ENCODE measurements at regions not wholly inside any gene's neighbourhood (a gene's known extent, or its start where the extent isn't known, plus 50 kb on each side); places are given as distances from the start of the nearest gene placed in this dataset.

DNA sequence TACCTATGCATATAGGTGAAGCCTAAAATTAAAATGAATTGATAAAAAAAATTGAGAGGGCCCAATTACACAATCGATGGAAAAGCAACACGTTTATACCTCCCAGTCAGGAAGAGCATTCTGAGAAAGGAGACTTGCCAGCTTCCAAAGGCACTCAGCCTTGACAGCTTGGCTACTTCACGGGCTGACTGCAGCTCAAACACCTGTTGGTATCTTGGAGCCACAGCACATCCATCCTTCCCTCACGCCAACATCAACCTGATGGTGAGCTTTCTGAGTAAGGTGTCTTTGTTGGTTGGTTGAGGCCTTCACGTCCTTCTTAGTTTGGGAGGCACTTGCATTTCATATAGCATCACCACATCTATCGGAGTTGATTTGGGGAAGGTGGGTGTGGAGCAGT lies 598.9 kb upstream of the DIPK2B start:
- Histone ChIP-seq H3K27me3 (no peaks in the 10 kb centered on the region), H3K36me3 (no peaks in the 10 kb centered on the region), H3K4me1 (no peaks in the 10 kb centered on the region), H3K9me3 (no peaks in the 10 kb centered on the region), H3K27ac (no peak overlapping the region), H3K4me3 (no peak overlapping the region)
- intact Hi-C loops (cut with DNase I; ENCODE audit: low total_unique reads) = no loop called here
- TF ChIP-seq, protein P1, sequence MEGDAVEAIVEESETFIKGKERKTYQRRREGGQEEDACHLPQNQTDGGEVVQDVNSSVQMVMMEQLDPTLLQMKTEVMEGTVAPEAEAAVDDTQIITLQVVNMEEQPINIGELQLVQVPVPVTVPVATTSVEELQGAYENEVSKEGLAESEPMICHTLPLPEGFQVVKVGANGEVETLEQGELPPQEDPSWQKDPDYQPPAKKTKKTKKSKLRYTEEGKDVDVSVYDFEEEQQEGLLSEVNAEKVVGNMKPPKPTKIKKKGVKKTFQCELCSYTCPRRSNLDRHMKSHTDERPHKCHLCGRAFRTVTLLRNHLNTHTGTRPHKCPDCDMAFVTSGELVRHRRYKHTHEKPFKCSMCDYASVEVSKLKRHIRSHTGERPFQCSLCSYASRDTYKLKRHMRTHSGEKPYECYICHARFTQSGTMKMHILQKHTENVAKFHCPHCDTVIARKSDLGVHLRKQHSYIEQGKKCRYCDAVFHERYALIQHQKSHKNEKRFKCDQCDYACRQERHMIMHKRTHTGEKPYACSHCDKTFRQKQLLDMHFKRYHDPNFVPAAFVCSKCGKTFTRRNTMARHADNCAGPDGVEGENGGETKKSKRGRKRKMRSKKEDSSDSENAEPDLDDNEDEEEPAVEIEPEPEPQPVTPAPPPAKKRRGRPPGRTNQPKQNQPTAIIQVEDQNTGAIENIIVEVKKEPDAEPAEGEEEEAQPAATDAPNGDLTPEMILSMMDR (IDR thresholded peaks at IDR 0.05) = no peak
- no peak for TF ChIP-seq POLR2A (IDR thresholded peaks at IDR 0.05)
- no peak for DNase-seq

DNA sequence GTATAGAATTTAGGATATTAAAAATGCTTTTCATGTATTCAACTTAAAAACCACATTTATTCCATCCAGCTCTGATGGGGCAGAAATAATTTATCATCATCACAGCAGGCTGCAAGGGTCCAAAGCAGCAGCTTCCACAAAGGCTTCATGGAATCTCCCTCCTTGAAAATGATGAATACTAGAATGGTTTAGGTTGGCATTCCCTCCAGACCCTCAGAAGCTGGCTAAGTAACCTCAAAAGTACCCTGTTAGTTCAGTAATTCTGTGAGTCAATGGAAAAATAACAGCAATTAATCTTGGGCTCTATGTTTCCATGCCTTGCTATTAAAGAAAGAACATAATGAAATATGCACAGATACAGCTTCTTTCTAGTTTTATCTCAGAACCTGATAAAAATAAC lies 594.9 kb upstream of the DIPK2B start:
- H3K4me1 ChIP-seq = no peaks in the 10 kb centered on the region
- no peaks in the 10 kb centered on the region for H3K9me3 ChIP-seq
- TF ChIP-seq, protein P1 (IDR thresholded peaks at IDR 0.05) = no peak
- no peak for TF ChIP-seq POLR2A (IDR thresholded peaks at IDR 0.05)
- H3K36me3 ChIP-seq = no peaks in the 10 kb centered on the region
- intact Hi-C loops (cut with DNase I; ENCODE audit: low total_unique reads) = no loop called here
- H3K27me3 ChIP-seq = no peaks in the 10 kb centered on the region
- no peak for DNase-seq
- H3K4me3 ChIP-seq = no peak overlapping the region
- H3K27ac ChIP-seq = no peak overlapping the region

DNA sequence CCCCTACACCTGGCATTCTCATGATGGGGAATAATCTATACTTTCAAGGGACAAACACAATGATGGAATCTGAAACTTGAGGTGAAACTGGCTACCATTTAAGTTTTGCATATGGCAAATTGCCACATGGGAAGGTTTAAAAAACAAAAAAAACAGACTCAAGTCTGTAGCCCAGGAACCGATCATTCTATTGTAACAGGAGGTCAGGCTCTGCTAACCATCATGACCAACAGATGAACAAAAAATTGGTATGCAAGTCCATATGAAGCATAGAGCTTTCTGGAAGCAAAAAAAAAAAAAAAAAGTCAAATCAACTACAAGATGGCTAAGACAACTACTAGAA lies 594.3 kb upstream of the DIPK2B start:
- intact Hi-C loops (cut with DNase I; ENCODE audit: low total_unique reads) = no loop called here
- no peak overlapping the region for H3K27ac ChIP-seq

DNA sequence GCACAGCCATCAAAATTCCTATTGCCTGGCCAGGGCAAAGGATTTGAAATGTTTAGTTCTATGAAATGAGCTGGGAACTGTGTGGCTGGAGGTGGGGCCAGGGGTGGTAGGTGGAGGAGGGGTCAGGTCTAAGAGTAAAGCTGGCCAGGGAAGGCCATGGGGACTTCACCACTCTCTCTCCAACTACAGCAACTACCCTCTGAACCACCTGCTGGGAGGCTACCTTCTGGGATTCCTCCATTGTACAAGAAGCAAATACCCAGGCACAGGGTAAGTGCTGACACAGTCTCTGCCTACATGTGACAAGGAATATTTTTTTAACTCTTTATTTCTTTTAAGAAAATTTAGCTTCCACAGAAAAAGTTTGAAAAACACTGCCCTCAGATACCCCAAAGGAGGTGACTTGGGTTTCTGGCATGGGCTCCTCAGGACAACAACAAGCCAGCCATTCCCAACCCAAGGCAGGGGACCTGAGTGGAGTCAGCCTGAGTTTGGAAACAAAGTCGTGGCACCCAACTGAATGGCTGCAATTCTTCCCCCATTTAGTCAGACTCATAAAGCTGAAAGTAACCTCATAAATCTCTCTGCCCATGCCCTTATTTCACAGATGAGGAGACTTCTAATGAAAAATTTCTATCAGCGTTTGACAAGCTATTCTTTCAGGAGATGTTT lies 593.8 kb upstream of the DIPK2B start:
- Histone ChIP-seq H3K27ac (no peak overlapping the region), H3K27me3 (no peaks in the 10 kb centered on the region), H3K4me1 (no peaks in the 10 kb centered on the region), H3K36me3 (no peaks in the 10 kb centered on the region), H3K4me3 (no peak overlapping the region), H3K9me3 (no peaks in the 10 kb centered on the region)
- no peak for DNase-seq
- no peak for TF ChIP-seq POLR2A (IDR thresholded peaks at IDR 0.05)
- TF ChIP-seq, protein P1 (IDR thresholded peaks at IDR 0.05) = no peak
- intact Hi-C loops (cut with DNase I; ENCODE audit: low total_unique reads) = no loop called here

More for the DNA sequence above, 594.3 kb upstream of the DIPK2B start:
- no peaks in the 10 kb centered on the region for H3K36me3 ChIP-seq
- H3K4me3 ChIP-seq = no peak overlapping the region
- no peaks in the 10 kb centered on the region for H3K4me1 ChIP-seq
- no peaks in the 10 kb centered on the region for H3K9me3 ChIP-seq
- no peaks in the 10 kb centered on the region for H3K27me3 ChIP-seq
- no peak for DNase-seq
- no peak for TF ChIP-seq POLR2A (IDR thresholded peaks at IDR 0.05)
- TF ChIP-seq, protein P1 (IDR thresholded peaks at IDR 0.05) = no peak

DNA sequence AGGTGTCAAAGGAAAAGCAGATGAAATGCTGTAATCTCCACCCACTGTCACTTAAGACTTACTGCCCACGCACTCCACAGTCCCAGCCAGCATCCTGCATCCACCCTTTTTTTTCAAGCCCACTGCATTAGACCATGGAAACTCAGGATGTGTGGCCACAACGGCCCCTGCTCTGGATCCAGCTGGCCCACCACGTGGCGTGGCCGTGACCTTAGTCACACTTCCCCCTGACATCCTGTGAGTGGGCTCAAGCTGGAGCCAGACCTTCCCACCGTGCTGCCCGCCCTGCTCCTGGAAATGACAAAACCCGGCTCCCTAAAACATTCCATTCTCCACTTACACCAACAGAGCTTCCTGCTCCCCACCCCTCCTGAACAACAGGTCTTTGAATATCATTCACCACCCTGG lies 588.3 kb upstream of the DIPK2B start:
- DNase-seq = peak in 1 of 2 donors; percentile 53
- intact Hi-C loops (cut with DNase I; ENCODE audit: low total_unique reads) = no loop called here
- no peak overlapping the region for H3K4me3 ChIP-seq

More for the DNA sequence above, 588.3 kb upstream of the DIPK2B start:
- TF ChIP-seq, protein P1 (IDR thresholded peaks at IDR 0.05) = no peak
- no peak for TF ChIP-seq POLR2A (IDR thresholded peaks at IDR 0.05)
- Histone ChIP-seq H3K9me3 (no peaks in the 10 kb centered on the region), H3K36me3 (no peaks in the 10 kb centered on the region), H3K4me1 (no peaks in the 10 kb centered on the region), H3K27me3 (peaks cover 0 to 2% of the 10 kb centered on the region in 2 donors), H3K27ac (peak overlapping the region in 1 of 2 donors; percentile 45)
